ENCODE measurements at regions not wholly inside any gene's neighbourhood (a gene's known extent, or its start where the extent isn't known, plus 50 kb on each side); places are given as distances from the start of the nearest gene placed in this dataset.
"Not testable (repeated sequence)": the region's sequence is repeated elsewhere in the genome, so short reads cannot be mapped to it uniquely, and the experiment has no call there.

DNA sequence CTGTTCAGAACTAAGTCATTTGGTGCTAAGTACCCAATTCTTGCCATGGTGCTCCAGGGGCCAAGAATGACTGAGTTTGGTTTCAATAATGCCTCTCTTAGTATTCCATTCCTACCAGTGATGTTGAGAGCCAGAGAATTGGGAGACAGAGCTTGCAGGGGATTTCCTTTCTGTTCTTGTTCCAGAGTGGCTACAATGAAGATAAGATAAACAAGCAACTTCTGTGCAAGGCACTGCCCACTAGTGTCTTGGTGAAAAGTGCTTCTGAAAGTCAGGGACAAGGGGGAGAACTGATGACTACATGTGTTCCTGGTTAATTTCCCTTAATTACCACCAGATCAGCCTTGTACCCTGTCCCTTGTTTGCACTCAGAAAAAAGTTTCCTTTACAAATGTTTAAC lies 421.6 kb downstream of the BCKDHB start:
- H3K9ac ChIP-seq (ENCODE audit: insufficient read length, low read depth) = no peak overlapping the region
- no peaks in the 10 kb centered on the region for H3K27me3 ChIP-seq (ENCODE audit: insufficient read depth, insufficient read length)
- H3K4me1 ChIP-seq (ENCODE audit: insufficient read depth, insufficient read length) = no peaks in the 10 kb centered on the region
- H3K36me3 ChIP-seq (ENCODE audit: insufficient read depth, insufficient read length, low read length) = no peaks in the 10 kb centered on the region
- H3K9me3 ChIP-seq (ENCODE audit: insufficient read depth, low read length) = no peaks in the 10 kb centered on the region
- H3K4me3 ChIP-seq (ENCODE audit: insufficient read length, low read depth) = no peak overlapping the region
- TF ChIP-seq YY1 (IDR thresholded peaks at IDR 0.05; ENCODE audit: insufficient read depth, insufficient read length) (no peak), ZNF274 (IDR thresholded peaks at IDR 0.05; ENCODE audit: low read depth, low read length) (no peak), SUZ12 (IDR thresholded peaks at IDR 0.05; ENCODE audit: extremely low read depth, insufficient read depth, insufficient read length) (no peak)
- no peak for DNase-seq (ENCODE audit: low read depth, low spot score)

- Histone ChIP-seq H3K9ac (ENCODE audit: insufficient read length, low read depth) (no peak overlapping the region), H3K4me1 (ENCODE audit: insufficient read depth, insufficient read length) (no peaks in the 10 kb centered on the region), H3K9me3 (ENCODE audit: insufficient read depth, low read length) (no peaks in the 10 kb centered on the region), H3K36me3 (ENCODE audit: insufficient read depth, insufficient read length, low read length) (no peaks in the 10 kb centered on the region), H3K4me3 (ENCODE audit: insufficient read length, low read depth) (no peak overlapping the region), H3K27me3 (ENCODE audit: insufficient read depth, insufficient read length) (no peaks in the 10 kb centered on the region)
- no peak for TF ChIP-seq ZNF274 (IDR thresholded peaks at IDR 0.05; ENCODE audit: low read depth, low read length)
- no peak for TF ChIP-seq YY1 (IDR thresholded peaks at IDR 0.05; ENCODE audit: insufficient read depth, insufficient read length)
- no peak for TF ChIP-seq SUZ12 (IDR thresholded peaks at IDR 0.05; ENCODE audit: extremely low read depth, insufficient read depth, insufficient read length)
- no peak for DNase-seq (ENCODE audit: low read depth, low spot score)
Observed at GRCh38 chr6:80527552-80528052, 421.1 kb downstream of the BCKDHB start.

DNA sequence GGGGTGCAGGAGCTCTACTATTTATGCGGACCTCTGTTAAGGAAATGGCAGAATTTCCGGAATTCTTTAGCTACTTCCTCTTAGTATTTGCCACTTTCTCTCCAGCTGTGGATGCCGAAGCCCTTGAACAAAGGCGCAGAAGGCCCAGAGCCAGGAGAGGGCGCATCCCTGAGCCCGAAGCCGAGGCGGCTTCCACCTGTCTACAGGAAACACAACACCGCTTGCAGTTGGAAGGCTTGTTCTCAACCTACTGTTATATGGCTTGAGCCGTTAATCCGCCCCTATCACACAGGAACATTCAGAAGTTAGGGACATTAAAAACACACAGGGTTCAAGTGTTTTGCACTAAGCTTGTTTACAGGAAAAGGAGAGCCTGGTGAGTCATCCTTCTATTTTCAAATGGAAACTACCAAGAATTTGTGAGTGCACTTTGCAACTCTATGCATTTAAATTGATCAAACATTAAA lies 417.1 kb downstream of the BCKDHB start:
- Histone ChIP-seq H3K36me3 (ENCODE audit: insufficient read depth, insufficient read length, low read length) (no peaks in the 10 kb centered on the region), H3K4me1 (ENCODE audit: insufficient read depth, insufficient read length) (no peaks in the 10 kb centered on the region), H3K4me3 (ENCODE audit: insufficient read length, low read depth) (no peak overlapping the region), H3K27me3 (ENCODE audit: insufficient read depth, insufficient read length) (no peaks in the 10 kb centered on the region), H3K9ac (ENCODE audit: insufficient read length, low read depth) (no peak overlapping the region), H3K9me3 (ENCODE audit: insufficient read depth, low read length) (no peaks in the 10 kb centered on the region)
- DNase-seq (ENCODE audit: low read depth, low spot score) = peak; percentile 28
- TF ChIP-seq ZNF274 (IDR thresholded peaks at IDR 0.05; ENCODE audit: low read depth, low read length) (no peak), YY1 (IDR thresholded peaks at IDR 0.05; ENCODE audit: insufficient read depth, insufficient read length) (no peak), SUZ12 (IDR thresholded peaks at IDR 0.05; ENCODE audit: extremely low read depth, insufficient read depth, insufficient read length) (no peak)

- H3K9me3 ChIP-seq (ENCODE audit: insufficient read depth, low read length) = no peaks in the 10 kb centered on the region
- no peak for DNase-seq (ENCODE audit: low read depth, low spot score)
- no peak for TF ChIP-seq SUZ12 (IDR thresholded peaks at IDR 0.05; ENCODE audit: extremely low read depth, insufficient read depth, insufficient read length)
- no peak for TF ChIP-seq YY1 (IDR thresholded peaks at IDR 0.05; ENCODE audit: insufficient read depth, insufficient read length)
- TF ChIP-seq ZNF274 (IDR thresholded peaks at IDR 0.05; ENCODE audit: low read depth, low read length) = no peak
- no peak overlapping the region for H3K4me3 ChIP-seq (ENCODE audit: insufficient read length, low read depth)
- no peak overlapping the region for H3K9ac ChIP-seq (ENCODE audit: insufficient read length, low read depth)
- H3K36me3 ChIP-seq (ENCODE audit: insufficient read depth, insufficient read length, low read length) = no peaks in the 10 kb centered on the region
- no peaks in the 10 kb centered on the region for H3K4me1 ChIP-seq (ENCODE audit: insufficient read depth, insufficient read length)
- no peaks in the 10 kb centered on the region for H3K27me3 ChIP-seq (ENCODE audit: insufficient read depth, insufficient read length)
Observed at GRCh38 chr6:80523010-80523409, 416.5 kb downstream of the BCKDHB start.

GRCh38 chr6:80522576-80522975 lies 416.1 kb downstream of the BCKDHB start:
- DNase-seq (ENCODE audit: low read depth, low spot score) = no peak
- no peaks in the 10 kb centered on the region for H3K27me3 ChIP-seq (ENCODE audit: insufficient read depth, insufficient read length)
- TF ChIP-seq SUZ12 (IDR thresholded peaks at IDR 0.05; ENCODE audit: extremely low read depth, insufficient read depth, insufficient read length) (no peak), ZNF274 (IDR thresholded peaks at IDR 0.05; ENCODE audit: low read depth, low read length) (no peak), YY1 (IDR thresholded peaks at IDR 0.05; ENCODE audit: insufficient read depth, insufficient read length) (no peak)
- no peaks in the 10 kb centered on the region for H3K36me3 ChIP-seq (ENCODE audit: insufficient read depth, insufficient read length, low read length)
- H3K4me3 ChIP-seq (ENCODE audit: insufficient read length, low read depth) = no peak overlapping the region
- no peaks in the 10 kb centered on the region for H3K4me1 ChIP-seq (ENCODE audit: insufficient read depth, insufficient read length)
- no peak overlapping the region for H3K9ac ChIP-seq (ENCODE audit: insufficient read length, low read depth)
- H3K9me3 ChIP-seq (ENCODE audit: insufficient read depth, low read length) = no peaks in the 10 kb centered on the region

DNA sequence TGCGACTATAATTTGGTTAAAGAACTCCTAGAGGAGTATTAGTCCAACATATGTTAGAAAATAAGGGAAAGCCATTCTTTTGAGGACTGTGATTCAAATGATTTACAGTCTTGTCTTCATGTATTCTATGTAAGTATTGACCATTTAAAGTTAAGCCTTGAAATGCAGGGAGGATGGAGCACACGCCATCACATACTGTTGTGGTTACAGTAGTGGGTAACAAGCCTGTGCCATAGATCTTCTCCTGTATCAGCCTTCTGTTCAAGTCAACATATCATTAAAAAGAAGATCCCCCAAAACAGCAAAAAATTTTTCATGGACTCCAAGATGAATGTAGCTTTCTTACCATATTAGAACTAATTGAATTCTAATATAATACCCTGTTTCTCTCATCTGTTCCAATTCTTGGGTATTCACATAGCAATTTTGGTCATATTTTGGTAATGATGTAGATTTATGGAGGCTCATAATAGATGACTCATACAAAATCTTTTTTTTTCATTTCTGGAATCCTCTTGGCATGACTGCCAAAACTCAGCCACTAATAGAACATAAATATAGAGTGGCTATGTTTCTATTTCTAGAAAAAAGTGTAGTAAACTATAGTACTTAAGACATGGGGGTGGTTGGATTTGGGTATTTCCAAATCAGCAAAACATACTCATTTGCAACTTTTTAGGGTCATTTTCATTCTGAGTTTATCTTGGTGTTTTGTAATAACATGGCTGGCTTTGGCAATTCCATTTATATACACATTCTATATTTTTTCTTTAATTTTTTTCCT lies 413.5 kb downstream of the BCKDHB start:
- no peak for DNase-seq (ENCODE audit: low read depth, low spot score)
- Histone ChIP-seq H3K27me3 (ENCODE audit: insufficient read depth, insufficient read length) (no peaks in the 10 kb centered on the region), H3K4me3 (ENCODE audit: insufficient read length, low read depth) (no peak overlapping the region), H3K4me1 (ENCODE audit: insufficient read depth, insufficient read length) (no peaks in the 10 kb centered on the region), H3K36me3 (ENCODE audit: insufficient read depth, insufficient read length, low read length) (no peaks in the 10 kb centered on the region), H3K9me3 (ENCODE audit: insufficient read depth, low read length) (no peaks in the 10 kb centered on the region), H3K9ac (ENCODE audit: insufficient read length, low read depth) (no peak overlapping the region)
- no peak for TF ChIP-seq YY1 (IDR thresholded peaks at IDR 0.05; ENCODE audit: insufficient read depth, insufficient read length)
- TF ChIP-seq ZNF274 (IDR thresholded peaks at IDR 0.05; ENCODE audit: low read depth, low read length) = no peak
- no peak for TF ChIP-seq SUZ12 (IDR thresholded peaks at IDR 0.05; ENCODE audit: extremely low read depth, insufficient read depth, insufficient read length)

DNA sequence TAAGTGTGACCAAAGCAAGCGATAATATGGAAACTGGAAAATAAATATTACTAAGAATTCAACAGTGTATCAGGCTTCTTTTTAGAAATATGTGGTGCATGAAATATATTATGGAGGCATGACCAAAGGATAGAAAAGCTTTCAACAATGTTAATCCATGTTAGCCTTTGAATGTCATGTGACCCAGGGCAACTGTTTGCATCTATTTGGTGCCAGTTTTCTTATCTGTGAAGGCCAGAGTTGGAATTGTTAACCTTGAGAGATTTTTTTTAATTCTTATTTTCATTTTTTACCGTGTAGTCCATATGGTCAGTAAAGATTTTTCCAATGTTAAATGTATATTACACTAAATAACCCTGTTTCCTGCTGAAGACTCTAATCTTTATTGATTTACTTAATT lies 411.1 kb downstream of the BCKDHB start:
- TF ChIP-seq YY1 (IDR thresholded peaks at IDR 0.05; ENCODE audit: insufficient read depth, insufficient read length) (no peak), SUZ12 (IDR thresholded peaks at IDR 0.05; ENCODE audit: extremely low read depth, insufficient read depth, insufficient read length) (no peak), ZNF274 (IDR thresholded peaks at IDR 0.05; ENCODE audit: low read depth, low read length) (no peak)
- no peaks in the 10 kb centered on the region for H3K9me3 ChIP-seq (ENCODE audit: insufficient read depth, low read length)

GRCh38 chr6:80510521-80510920 lies 404.1 kb downstream of the BCKDHB start:
- H3K9me3 ChIP-seq (ENCODE audit: insufficient read depth, low read length); H3K4me3 ChIP-seq (ENCODE audit: insufficient read length, low read depth); H3K9ac ChIP-seq (ENCODE audit: insufficient read length, low read depth); H3K36me3 ChIP-seq (ENCODE audit: insufficient read depth, insufficient read length, low read length); DNase-seq (ENCODE audit: low read depth, low spot score); H3K27me3 ChIP-seq (ENCODE audit: insufficient read depth, insufficient read length); H3K4me1 ChIP-seq (ENCODE audit: insufficient read depth, insufficient read length): not testable (repeated sequence)

More for the DNA sequence above, 411.1 kb downstream of the BCKDHB start:
- H3K4me3 ChIP-seq (ENCODE audit: insufficient read length, low read depth) = no peak overlapping the region
- H3K27me3 ChIP-seq (ENCODE audit: insufficient read depth, insufficient read length) = no peaks in the 10 kb centered on the region
- no peak overlapping the region for H3K9ac ChIP-seq (ENCODE audit: insufficient read length, low read depth)
- DNase-seq (ENCODE audit: low read depth, low spot score) = no peak
- no peaks in the 10 kb centered on the region for H3K4me1 ChIP-seq (ENCODE audit: insufficient read depth, insufficient read length)
- no peaks in the 10 kb centered on the region for H3K36me3 ChIP-seq (ENCODE audit: insufficient read depth, insufficient read length, low read length)

Measured in NT2/D1 (cell line).